Nephron progenitor cell (in vitro differentiated cells): ENCODE measurements at regions not wholly inside any gene's neighbourhood (a gene's known extent, or its start where the extent isn't known, plus 50 kb on each side); places are given as distances from the start of the nearest gene placed in this dataset.

Source experiments
- DNase-seq: peaks from one replicate; pipeline ENCODE4 v3.0.0; 2021
- H3K27ac Mint-ChIP-seq: 2 replicates; pipeline ENCODE4 v1.8.0; 2021; ENCODE audit warnings: mild to moderate bottlenecking, moderate library complexity, mixed read lengths
- H3K27me3 Mint-ChIP-seq: 2 replicates; pipeline ENCODE4 v1.8.0; 2021; ENCODE audit warnings: mild to moderate bottlenecking, low read depth, mixed read lengths; ENCODE audit not compliant: poor library complexity
- H3K36me3 Mint-ChIP-seq: 2 replicates; pipeline ENCODE4 v1.8.0; 2021; ENCODE audit warnings: low read depth, mixed read lengths
- H3K4me1 Mint-ChIP-seq: 2 replicates; pipeline ENCODE4 v1.8.0; 2021; ENCODE audit warnings: mixed read lengths
- H3K4me3 Mint-ChIP-seq: 2 replicates; pipeline ENCODE4 v1.8.0; 2021; ENCODE audit warnings: mild to moderate bottlenecking, moderate library complexity, mixed read lengths
- H3K9me3 Mint-ChIP-seq: 2 replicates; pipeline ENCODE4 v1.8.0; 2021; ENCODE audit warnings: mild to moderate bottlenecking, moderate library complexity, mixed read lengths
- TF ChIP-seq, protein P1 (sequence below): fragments of 200-600 bp; sonication (generic); IDR thresholded peaks from 2 replicates; pipeline ENCODE4 v1.5.0; 2021; ENCODE audit warnings: antibody characterized with exemption

DNA sequence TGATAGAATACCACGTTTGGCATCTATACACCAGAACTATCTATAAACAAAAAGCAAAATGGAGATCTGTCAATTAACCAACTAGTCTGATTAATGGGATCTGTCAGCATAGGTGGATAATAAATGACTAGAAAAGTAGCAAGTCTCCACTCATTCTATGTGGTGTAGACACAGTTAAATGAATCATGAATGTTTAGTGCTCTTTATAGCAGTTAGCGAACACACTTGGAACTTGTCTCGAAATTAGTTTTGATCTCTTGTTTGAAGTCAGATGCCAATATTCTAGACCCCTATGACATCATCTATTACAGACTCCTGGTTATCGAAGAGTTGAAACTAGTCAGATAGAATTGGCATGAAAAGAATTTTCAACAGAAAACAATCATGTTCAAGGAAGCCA lies 259.7 kb downstream of the AHR start:
- no peak overlapping the region for H3K27ac Mint-ChIP-seq
- H3K9me3 Mint-ChIP-seq: no peaks in the 10 kb centered on the region
- TF ChIP-seq, protein P1, sequence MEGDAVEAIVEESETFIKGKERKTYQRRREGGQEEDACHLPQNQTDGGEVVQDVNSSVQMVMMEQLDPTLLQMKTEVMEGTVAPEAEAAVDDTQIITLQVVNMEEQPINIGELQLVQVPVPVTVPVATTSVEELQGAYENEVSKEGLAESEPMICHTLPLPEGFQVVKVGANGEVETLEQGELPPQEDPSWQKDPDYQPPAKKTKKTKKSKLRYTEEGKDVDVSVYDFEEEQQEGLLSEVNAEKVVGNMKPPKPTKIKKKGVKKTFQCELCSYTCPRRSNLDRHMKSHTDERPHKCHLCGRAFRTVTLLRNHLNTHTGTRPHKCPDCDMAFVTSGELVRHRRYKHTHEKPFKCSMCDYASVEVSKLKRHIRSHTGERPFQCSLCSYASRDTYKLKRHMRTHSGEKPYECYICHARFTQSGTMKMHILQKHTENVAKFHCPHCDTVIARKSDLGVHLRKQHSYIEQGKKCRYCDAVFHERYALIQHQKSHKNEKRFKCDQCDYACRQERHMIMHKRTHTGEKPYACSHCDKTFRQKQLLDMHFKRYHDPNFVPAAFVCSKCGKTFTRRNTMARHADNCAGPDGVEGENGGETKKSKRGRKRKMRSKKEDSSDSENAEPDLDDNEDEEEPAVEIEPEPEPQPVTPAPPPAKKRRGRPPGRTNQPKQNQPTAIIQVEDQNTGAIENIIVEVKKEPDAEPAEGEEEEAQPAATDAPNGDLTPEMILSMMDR: no peak
- no peak overlapping the region for H3K4me3 Mint-ChIP-seq
- H3K4me1 Mint-ChIP-seq: peaks cover 4% of the 10 kb centered on the region
- H3K36me3 Mint-ChIP-seq: no peaks in the 10 kb centered on the region
- peaks cover 6% of the 10 kb centered on the region for H3K27me3 Mint-ChIP-seq
- DNase-seq: no peak

- no peaks in the 10 kb centered on the region for H3K36me3 Mint-ChIP-seq
- H3K4me3 Mint-ChIP-seq: no peak overlapping the region
- H3K27me3 Mint-ChIP-seq: peaks cover 10% of the 10 kb centered on the region
- no peak overlapping the region for H3K27ac Mint-ChIP-seq
- no peaks in the 10 kb centered on the region for H3K9me3 Mint-ChIP-seq
- TF ChIP-seq, protein P1: no peak
- DNase-seq: no peak
- peaks cover 4% of the 10 kb centered on the region for H3K4me1 Mint-ChIP-seq
Measured at GRCh38 chr7:17558558-17559332, 260.3 kb downstream of the AHR start.

DNA sequence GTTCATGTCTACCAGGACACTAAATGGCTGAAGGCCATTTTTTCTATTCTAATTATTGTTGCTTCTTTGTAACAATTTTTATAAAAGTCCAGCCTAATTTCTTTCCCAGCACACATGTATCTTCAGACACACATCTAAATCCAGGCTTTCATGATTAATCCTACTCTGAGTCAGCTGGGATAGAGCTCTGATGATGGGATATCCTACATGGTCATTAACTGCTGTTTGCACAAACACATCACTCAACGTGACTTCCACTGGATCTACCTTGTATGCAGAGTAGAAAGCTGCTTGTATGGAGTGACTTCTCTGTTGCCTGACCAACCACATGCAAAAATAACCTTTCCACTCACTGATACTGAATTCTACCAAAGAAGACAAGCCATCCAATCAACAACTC lies 260.9 kb downstream of the AHR start:
- Mint-ChIP-seq H3K4me1 (peaks cover 4% of the 10 kb centered on the region), H3K4me3 (no peak overlapping the region), H3K36me3 (no peaks in the 10 kb centered on the region), H3K27me3 (peaks cover 10% of the 10 kb centered on the region), H3K27ac (no peak overlapping the region), H3K9me3 (no peaks in the 10 kb centered on the region)
- TF ChIP-seq, protein P1: no peak
- no peak for DNase-seq

- H3K27ac Mint-ChIP-seq: no peak overlapping the region
- H3K4me3 Mint-ChIP-seq: no peak overlapping the region
- no peak for DNase-seq
- no peaks in the 10 kb centered on the region for H3K9me3 Mint-ChIP-seq
- peaks cover 6% of the 10 kb centered on the region for H3K27me3 Mint-ChIP-seq
- H3K4me1 Mint-ChIP-seq: peaks cover 4% of the 10 kb centered on the region
- TF ChIP-seq, protein P1: no peak
- no peaks in the 10 kb centered on the region for H3K36me3 Mint-ChIP-seq
Measured at GRCh38 chr7:17560516-17560915, 262.1 kb downstream of the AHR start.

GRCh38 chr7:17560966-17561365 lies 262.5 kb downstream of the AHR start:
- no peak overlapping the region for H3K4me3 Mint-ChIP-seq
- peaks cover 4% of the 10 kb centered on the region for H3K4me1 Mint-ChIP-seq
- no peaks in the 10 kb centered on the region for H3K36me3 Mint-ChIP-seq
- no peaks in the 10 kb centered on the region for H3K9me3 Mint-ChIP-seq
- peaks cover 5% of the 10 kb centered on the region for H3K27me3 Mint-ChIP-seq
- no peak for DNase-seq
- no peak overlapping the region for H3K27ac Mint-ChIP-seq
- TF ChIP-seq, protein P1: no peak

- TF ChIP-seq, protein P1: no peak
- Mint-ChIP-seq H3K4me3 (no peak overlapping the region), H3K27me3 (peaks cover 5% of the 10 kb centered on the region), H3K36me3 (no peaks in the 10 kb centered on the region), H3K4me1 (no peaks in the 10 kb centered on the region), H3K9me3 (peaks cover 17% of the 10 kb centered on the region), H3K27ac (no peak overlapping the region)
- DNase-seq: no peak
Measured at GRCh38 chr7:17564678-17565212, 266.3 kb downstream of the AHR start.
